Suppressor macrophage (primary cell): ENCODE measurements at regions not wholly inside any gene's neighbourhood (a gene's known extent, or its start where the extent isn't known, plus 50 kb on each side); places are given as distances from the start of the nearest gene placed in this dataset.

ENCODE experiments used
- DNase-seq, 4 experiments: peaks; one replicate each; pipeline ENCODE4 v3.0.0-alpha.2; 2020 to 2022

- DNase-seq: no peak
These were observed 189.9 kb downstream of the CENPW start for GRCh38 chr6:126529637-126530362.

- no peak for DNase-seq
These were observed 190.9 kb downstream of the CENPW start for GRCh38 chr6:126530775-126531174.

- DNase-seq: no peak
These were observed 191.4 kb downstream of the CENPW start for GRCh38 chr6:126531286-126531685.

- DNase-seq: no peak
These were observed 191.9 kb downstream of the CENPW start for GRCh38 chr6:126531840-126532239.

GRCh38 chr6:126534401-126534800, 194.5 kb downstream of the CENPW start:
- no peak for DNase-seq

GRCh38 chr6:126535138-126535537, 195.2 kb downstream of the CENPW start:
- DNase-seq: no peak

- no peak for DNase-seq
These were observed 195.7 kb downstream of the CENPW start for GRCh38 chr6:126535595-126535994.

GRCh38 chr6:126537061-126537816, 197.3 kb downstream of the CENPW start:
- DNase-seq: no peak

- DNase-seq: no peak
These were observed 199.1 kb downstream of the CENPW start for GRCh38 chr6:126539022-126539421.

GRCh38 chr6:126540161-126540560, 200.2 kb downstream of the CENPW start:
- no peak for DNase-seq

- DNase-seq: no peak
These were observed 202.0 kb downstream of the CENPW start for GRCh38 chr6:126541806-126542491.

GRCh38 chr6:126546541-126547120, 206.7 kb downstream of the CENPW start:
- DNase-seq: no peak

GRCh38 chr6:126548300-126548699, 208.4 kb downstream of the CENPW start:
- DNase-seq: no peak

- no peak for DNase-seq
These were observed 210.4 kb downstream of the CENPW start for GRCh38 chr6:126550323-126550722.

GRCh38 chr6:126551832-126552231, 211.9 kb downstream of the CENPW start:
- DNase-seq: no peak

GRCh38 chr6:126553854-126554253, 213.9 kb downstream of the CENPW start:
- DNase-seq: no peak

- no peak for DNase-seq
These were observed 230.6 kb downstream of the CENPW start for GRCh38 chr6:126570507-126570906.

- no peak for DNase-seq
These were observed 234.4 kb downstream of the CENPW start for GRCh38 chr6:126574301-126574700.

- DNase-seq: no peak
These were observed 241.4 kb downstream of the CENPW start for GRCh38 chr6:126581316-126581715.

- DNase-seq: no peak
These were observed 260.5 kb downstream of the CENPW start for GRCh38 chr6:126600258-126600916.

GRCh38 chr6:126603410-126603809, 263.5 kb downstream of the CENPW start:
- DNase-seq: no peak

- DNase-seq: no peak
These were observed 265.2 kb downstream of the CENPW start for GRCh38 chr6:126605089-126605488.

GRCh38 chr6:126607289-126607688, 267.4 kb downstream of the CENPW start:
- no peak for DNase-seq
